ENCODE measurements at regions not wholly inside any gene's neighbourhood (a gene's known extent, or its start where the extent isn't known, plus 50 kb on each side); places are given as distances from the start of the nearest gene placed in this dataset.

GRCh38 chr2:236867441-236868260, 218.0 kb upstream of the COPS8 start:
- DNase-seq, result no peak
- H3K4me3 ChIP-seq, result no peak overlapping the region
- no peak for TF ChIP-seq CTCF (IDR thresholded peaks at IDR 0.05)
- intact Hi-C loops (cut with DNase I), result no loop called here
- H3K4me1 ChIP-seq, result peaks cover 25% of the 10 kb centered on the region
- H3K36me3 ChIP-seq, result no peaks in the 10 kb centered on the region
- no peak for ATAC-seq
- no peaks in the 10 kb centered on the region for H3K9me3 ChIP-seq
- no peak overlapping the region for H3K27ac ChIP-seq
- no peaks in the 10 kb centered on the region for H3K27me3 ChIP-seq (ENCODE audit: low read depth)

- intact Hi-C loops (cut with DNase I), result no loop called here
- ATAC-seq, result no peak
- no peak for TF ChIP-seq CTCF (IDR thresholded peaks at IDR 0.05)
- Histone ChIP-seq H3K4me1 (peaks cover 30% of the 10 kb centered on the region), H3K27me3 (ENCODE audit: low read depth) (no peaks in the 10 kb centered on the region), H3K36me3 (no peaks in the 10 kb centered on the region), H3K4me3 (no peak overlapping the region), H3K27ac (no peak overlapping the region), H3K9me3 (no peaks in the 10 kb centered on the region)
- DNase-seq, result no peak
These were observed 215.3 kb upstream of the COPS8 start for GRCh38 chr2:236870370-236870769.

GRCh38 chr2:236871500-236872001, 214.1 kb upstream of the COPS8 start:
- TF ChIP-seq CTCF (IDR thresholded peaks at IDR 0.05), result no peak
- H3K4me3 ChIP-seq, result no peak overlapping the region
- H3K9me3 ChIP-seq, result no peaks in the 10 kb centered on the region
- ATAC-seq (peak; percentile 80 to 92), DNase-seq (peak; percentile 74)
- intact Hi-C loops (cut with DNase I), result no loop called here
- peaks cover 7% of the 10 kb centered on the region for H3K27me3 ChIP-seq (ENCODE audit: low read depth)
- H3K4me1 ChIP-seq, result peaks cover 38% of the 10 kb centered on the region
- H3K36me3 ChIP-seq, result no peaks in the 10 kb centered on the region
- H3K27ac ChIP-seq, result peak overlapping the region; percentile 70

- Histone ChIP-seq H3K4me1 (peaks cover 38% of the 10 kb centered on the region), H3K9me3 (no peaks in the 10 kb centered on the region), H3K4me3 (no peak overlapping the region), H3K27me3 (ENCODE audit: low read depth) (peaks cover 7% of the 10 kb centered on the region), H3K36me3 (no peaks in the 10 kb centered on the region), H3K27ac (peak overlapping the region; percentile 70)
- ATAC-seq (peak; percentile 24 to 29), DNase-seq (peak; percentile 61)
- TF ChIP-seq CTCF (IDR thresholded peaks at IDR 0.05), result no peak
- intact Hi-C loops (cut with DNase I), result no loop called here
These were observed 213.7 kb upstream of the COPS8 start for GRCh38 chr2:236872015-236872414.

GRCh38 chr2:236872981-236873380, 212.7 kb upstream of the COPS8 start:
- peaks cover 38% of the 10 kb centered on the region for H3K4me1 ChIP-seq
- no peak overlapping the region for H3K4me3 ChIP-seq
- ATAC-seq, result no peak
- no peak for TF ChIP-seq CTCF (IDR thresholded peaks at IDR 0.05)
- H3K9me3 ChIP-seq, result no peaks in the 10 kb centered on the region
- no peaks in the 10 kb centered on the region for H3K36me3 ChIP-seq
- DNase-seq, result no peak
- peaks cover 7% of the 10 kb centered on the region for H3K27me3 ChIP-seq (ENCODE audit: low read depth)
- intact Hi-C loops (cut with DNase I), result no loop called here
- H3K27ac ChIP-seq, result no peak overlapping the region

Data from lower lobe of right lung (tissue), 2 donors.